DND-41 (cell line): ENCODE measurements at regions not wholly inside any gene's neighbourhood (a gene's known extent, or its start where the extent isn't known, plus 50 kb on each side); places are given as distances from the start of the nearest gene placed in this dataset.

Experiments used
- EZH2 ChIP-seq: IDR thresholded peaks from 3 replicates; pipeline ENCODE4 v1.6.1; 2012; ENCODE audit warnings: borderline replicate concordance, low read depth, mild to moderate bottlenecking, moderate library complexity, low read length, inconsistent platforms; ENCODE audit not compliant: severe bottlenecking
- TF ChIP-seq, protein P1 (sequence below): IDR thresholded peaks from 2 replicates; pipeline ENCODE4 v1.5.1; 2012; ENCODE audit warnings: borderline replicate concordance, low read length, moderate library complexity, mild to moderate bottlenecking; ENCODE audit not compliant: poor library complexity, severe bottlenecking; ENCODE audit errors: extremely low read depth

DNA sequence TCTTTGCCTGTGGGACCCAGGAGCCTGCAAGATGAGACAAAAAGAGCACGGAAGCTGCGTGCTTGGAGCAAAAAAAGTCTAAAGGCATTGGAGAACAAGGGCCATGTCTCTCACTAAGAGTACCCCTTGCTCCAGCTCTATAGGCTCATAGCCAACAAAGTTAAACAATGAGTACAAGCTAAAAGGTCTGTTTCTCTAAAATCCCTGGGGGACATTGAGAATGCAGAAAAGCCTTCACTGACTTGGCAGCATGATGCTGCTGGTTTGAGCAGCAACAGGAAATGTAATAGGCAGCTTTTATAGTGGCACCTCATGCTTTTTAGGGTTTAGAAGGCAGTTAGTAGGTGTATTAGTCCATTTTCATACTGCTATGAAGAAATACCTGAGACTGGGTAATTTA, 287.5 kb downstream of the SMARCA2 start:
- TF ChIP-seq, protein P1, sequence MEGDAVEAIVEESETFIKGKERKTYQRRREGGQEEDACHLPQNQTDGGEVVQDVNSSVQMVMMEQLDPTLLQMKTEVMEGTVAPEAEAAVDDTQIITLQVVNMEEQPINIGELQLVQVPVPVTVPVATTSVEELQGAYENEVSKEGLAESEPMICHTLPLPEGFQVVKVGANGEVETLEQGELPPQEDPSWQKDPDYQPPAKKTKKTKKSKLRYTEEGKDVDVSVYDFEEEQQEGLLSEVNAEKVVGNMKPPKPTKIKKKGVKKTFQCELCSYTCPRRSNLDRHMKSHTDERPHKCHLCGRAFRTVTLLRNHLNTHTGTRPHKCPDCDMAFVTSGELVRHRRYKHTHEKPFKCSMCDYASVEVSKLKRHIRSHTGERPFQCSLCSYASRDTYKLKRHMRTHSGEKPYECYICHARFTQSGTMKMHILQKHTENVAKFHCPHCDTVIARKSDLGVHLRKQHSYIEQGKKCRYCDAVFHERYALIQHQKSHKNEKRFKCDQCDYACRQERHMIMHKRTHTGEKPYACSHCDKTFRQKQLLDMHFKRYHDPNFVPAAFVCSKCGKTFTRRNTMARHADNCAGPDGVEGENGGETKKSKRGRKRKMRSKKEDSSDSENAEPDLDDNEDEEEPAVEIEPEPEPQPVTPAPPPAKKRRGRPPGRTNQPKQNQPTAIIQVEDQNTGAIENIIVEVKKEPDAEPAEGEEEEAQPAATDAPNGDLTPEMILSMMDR: no peak
- no peak for TF ChIP-seq EZH2
